Activated CD8-positive, alpha-beta memory T cell treated with anti-CD3 and anti-CD28 coated beads for 36 hours (primary cell): ENCODE measurements at regions not wholly inside any gene's neighbourhood (a gene's known extent, or its start where the extent isn't known, plus 50 kb on each side); places are given as distances from the start of the nearest gene placed in this dataset.

Experiments used
- CTCF ChIA-PET: fragments of 350-600 bp; sonication (Branson Sonifier 250); formaldehyde crosslinking; loops from one replicate; lab custom pipeline; 2021; ENCODE audit warnings: antibody characterized with exemption; lab: Charles Lee
- POLR2A ChIA-PET: fragments of 350-600 bp; sonication (Branson Sonifier 250); formaldehyde crosslinking; loops from one replicate; lab custom pipeline; 2021; ENCODE audit warnings: antibody characterized with exemption; lab: Charles Lee

GRCh38 chr6:88366672-88367071, 200.5 kb upstream of the CNR1 start:
- CTCF ChIA-PET, result no interaction called here
- POLR2A ChIA-PET, result no interaction called here

GRCh38 chr6:88365656-88366055, 199.5 kb upstream of the CNR1 start:
- ChIA-PET CTCF (no interaction called here), POLR2A (no interaction called here)

- ChIA-PET POLR2A (no interaction called here), CTCF (no interaction called here)
Observed at GRCh38 chr6:88365230-88365629, 199.1 kb upstream of the CNR1 start.

- ChIA-PET CTCF (no interaction called here), POLR2A (no interaction called here)
Observed at GRCh38 chr6:88361754-88362153, 195.6 kb upstream of the CNR1 start.

- POLR2A ChIA-PET, result no interaction called here
- CTCF ChIA-PET, result no interaction called here
Observed at GRCh38 chr6:88361298-88361697, 195.2 kb upstream of the CNR1 start.

GRCh38 chr6:88360203-88360797, 194.2 kb upstream of the CNR1 start:
- POLR2A ChIA-PET, result no interaction called here

GRCh38 chr6:88359530-88360202, 193.5 kb upstream of the CNR1 start:
- ChIA-PET POLR2A (no interaction called here), CTCF (no interaction called here)

More at GRCh38 chr6:88360203-88360797, 194.2 kb upstream of the CNR1 start:
- CTCF ChIA-PET, result no interaction called here

- CTCF ChIA-PET, result no interaction called here
- POLR2A ChIA-PET, result no interaction called here
Observed at GRCh38 chr6:88358846-88359245, 192.7 kb upstream of the CNR1 start.

- ChIA-PET POLR2A (no interaction called here), CTCF (no interaction called here)
Observed at GRCh38 chr6:88349511-88349910, 183.4 kb upstream of the CNR1 start.

GRCh38 chr6:88342336-88342735, 176.2 kb upstream of the CNR1 start:
- ChIA-PET POLR2A (no interaction called here), CTCF (no interaction called here)

GRCh38 chr6:88339761-88340160, 173.6 kb upstream of the CNR1 start:
- POLR2A ChIA-PET, result no interaction called here
- CTCF ChIA-PET, result no interaction called here

GRCh38 chr6:88321306-88321705, 155.2 kb upstream of the CNR1 start:
- ChIA-PET POLR2A (no interaction called here), CTCF (no interaction called here)

GRCh38 chr6:88311561-88311960, 145.4 kb upstream of the CNR1 start:
- POLR2A ChIA-PET, result no interaction called here
- CTCF ChIA-PET, result no interaction called here

- POLR2A ChIA-PET, result no interaction called here
- CTCF ChIA-PET, result no interaction called here
Observed at GRCh38 chr6:88304520-88304919, 138.4 kb upstream of the CNR1 start.

GRCh38 chr6:88302769-88303225, 136.7 kb upstream of the CNR1 start:
- POLR2A ChIA-PET, result no interaction called here
- CTCF ChIA-PET, result no interaction called here

GRCh38 chr6:88301888-88302768, 136.0 kb upstream of the CNR1 start:
- CTCF ChIA-PET, result no interaction called here
- POLR2A ChIA-PET, result no interaction called here

- CTCF ChIA-PET, result no interaction called here
- POLR2A ChIA-PET, result no interaction called here
Observed at GRCh38 chr6:88301256-88301655, 135.1 kb upstream of the CNR1 start.

- ChIA-PET POLR2A (no interaction called here), CTCF (no interaction called here)
Observed at GRCh38 chr6:88298066-88298845, 132.1 kb upstream of the CNR1 start.

GRCh38 chr6:88296694-88297093, 130.5 kb upstream of the CNR1 start:
- ChIA-PET CTCF (no interaction called here), POLR2A (no interaction called here)

GRCh38 chr6:88295663-88296062, 129.5 kb upstream of the CNR1 start:
- ChIA-PET POLR2A (no interaction called here), CTCF (no interaction called here)
